SH-SY5Y (cell line): ENCODE measurements at regions not wholly inside any gene's neighbourhood (a gene's known extent, or its start where the extent isn't known, plus 50 kb on each side); places are given as distances from the start of the nearest gene placed in this dataset.

ENCODE experiments used
- GATA2 ChIP-seq: IDR thresholded peaks from 2 replicates; pipeline ENCODE4 v1.6.1; 2011; ENCODE audit warnings: mild to moderate bottlenecking, low read depth, low read length
- GATA3 ChIP-seq: IDR thresholded peaks from 2 replicates; pipeline ENCODE4 v1.6.1; 2011; ENCODE audit warnings: low read depth, mild to moderate bottlenecking, low read length, moderate library complexity

- TF ChIP-seq GATA2 (no peak), GATA3 (no peak)
Observed at GRCh38 chr13:81540777-81541176, 1199.9 kb upstream of the SPRY2 start.
